MCF 10A (cell line): ENCODE measurements at regions not wholly inside any gene's neighbourhood (a gene's known extent, or its start where the extent isn't known, plus 50 kb on each side); places are given as distances from the start of the nearest gene placed in this dataset.

Source experiments
- BruUV-seq: library from RNA; stranded (reverse); fragments of 400-500 nt; replicated peaks from 2 replicates; lab custom pipeline; 2021; lab: Mats Ljungman, UMichigan
- CTCF ChIA-PET: fragments of 300-600 bp; sonication (Branson Sonifier 250); formaldehyde crosslinking; extraction: SDS; loops from one replicate; lab custom pipeline; 2021; ENCODE audit warnings: antibody characterized with exemption, inconsistent platforms; lab: Yijun Ruan, JAX
- POLR2A ChIA-PET: fragments of 300-600, 350-650 bp; sonication (Branson Sonifier 250); formaldehyde crosslinking; extraction: SDS; loops from one replicate; lab custom pipeline; 2020; ENCODE audit warnings: antibody characterized with exemption, inconsistent platforms; lab: Yijun Ruan, JAX
- DNase-seq: peaks from one replicate; pipeline ENCODE4 v3.0.0-alpha.2; 2018; ENCODE audit not compliant: unreplicated experiment
- H3K27ac Mint-ChIP-seq: one replicate; pipeline ENCODE4 v1.8.0; 2022; ENCODE audit warnings: mild to moderate bottlenecking, low read depth, mixed read lengths; ENCODE audit not compliant: unreplicated experiment
- H3K27me3 Mint-ChIP-seq: one replicate; pipeline ENCODE4 v1.8.0; 2022; ENCODE audit warnings: mixed read lengths; ENCODE audit not compliant: insufficient read depth, unreplicated experiment
- H3K36me3 Mint-ChIP-seq: one replicate; pipeline ENCODE4 v1.8.0; 2022; ENCODE audit warnings: mild to moderate bottlenecking, moderate library complexity, mixed read lengths; ENCODE audit not compliant: insufficient read depth, unreplicated experiment
- H3K4me1 Mint-ChIP-seq: one replicate; pipeline ENCODE4 v1.8.0; 2022; ENCODE audit warnings: mixed read lengths; ENCODE audit not compliant: insufficient read depth, unreplicated experiment
- H3K4me3 Mint-ChIP-seq: one replicate; pipeline ENCODE4 v1.8.0; 2022; ENCODE audit warnings: mild to moderate bottlenecking, moderate library complexity, mixed read lengths; ENCODE audit not compliant: unreplicated experiment
- H3K9me3 Mint-ChIP-seq: one replicate; pipeline ENCODE4 v1.8.0; 2022; ENCODE audit warnings: mixed read lengths; ENCODE audit not compliant: unreplicated experiment
- CTCF ChIP-seq: fragments of 200-600 bp; IDR thresholded peaks from one replicate; pipeline ENCODE4 v1.8.0; 2022; ENCODE audit warnings: antibody characterized with exemption, mild to moderate bottlenecking; ENCODE audit not compliant: unreplicated experiment
- intact Hi-C: fragments of 100-400 bp; cut with micrococcal nuclease; formaldehyde crosslinking; loops from 2 replicates; pipeline ENCODE4 v1.14.1; 2022

DNA sequence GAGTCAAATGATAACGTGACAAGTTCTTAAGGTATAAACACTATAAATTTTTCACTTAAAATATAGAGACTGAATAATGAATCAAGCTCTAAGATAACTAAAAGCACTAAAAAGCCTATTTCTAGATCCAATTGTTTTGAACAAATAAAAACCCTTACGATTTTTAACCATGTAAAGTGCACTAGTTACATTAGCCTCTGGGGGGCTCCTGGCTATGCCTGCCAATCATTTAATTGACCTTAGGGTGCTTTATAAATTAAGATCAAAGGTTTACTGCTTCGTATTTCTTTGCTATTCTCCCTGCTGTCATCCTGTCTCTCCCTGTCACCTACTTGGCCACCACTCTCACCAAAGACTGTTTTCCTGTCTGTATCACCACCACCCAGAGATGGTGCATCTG is 133.4 kb downstream of the ESM1 start:
- no peak for DNase-seq
- Mint-ChIP-seq H3K27ac (no peak overlapping the region), H3K4me3 (no peak overlapping the region), H3K27me3 (no peaks in the 10 kb centered on the region), H3K36me3 (no peaks in the 10 kb centered on the region), H3K9me3 (no peaks in the 10 kb centered on the region), H3K4me1 (no peaks in the 10 kb centered on the region)
- BruUV-seq = no TSS peak
- POLR2A ChIA-PET = interaction anchor here (0.7 to 1.3 kb wide), 6 partner anchors 15 to 348 kb away, joined by 3 to 4 read pairs (median 3); no protein-coding TSS in a partner anchor
- intact Hi-C loops = no loop called here
- no peak for TF ChIP-seq CTCF
- CTCF ChIA-PET = interaction anchor here (0.6 to 2.6 kb wide), 4 partner anchors 108 to 972 kb away, joined by 3 to 28 read pairs (median 4); partner anchors contain the start of gene SNX18

- POLR2A ChIA-PET = interaction anchor here (0.7 to 1.3 kb wide), 6 partner anchors 16 to 347 kb away, joined by 3 to 4 read pairs (median 3); no protein-coding TSS in a partner anchor
- no peaks in the 10 kb centered on the region for H3K36me3 Mint-ChIP-seq
- BruUV-seq = no TSS peak
Measured at GRCh38 chr5:54851449-54851848, 133.9 kb downstream of the ESM1 start.

DNA sequence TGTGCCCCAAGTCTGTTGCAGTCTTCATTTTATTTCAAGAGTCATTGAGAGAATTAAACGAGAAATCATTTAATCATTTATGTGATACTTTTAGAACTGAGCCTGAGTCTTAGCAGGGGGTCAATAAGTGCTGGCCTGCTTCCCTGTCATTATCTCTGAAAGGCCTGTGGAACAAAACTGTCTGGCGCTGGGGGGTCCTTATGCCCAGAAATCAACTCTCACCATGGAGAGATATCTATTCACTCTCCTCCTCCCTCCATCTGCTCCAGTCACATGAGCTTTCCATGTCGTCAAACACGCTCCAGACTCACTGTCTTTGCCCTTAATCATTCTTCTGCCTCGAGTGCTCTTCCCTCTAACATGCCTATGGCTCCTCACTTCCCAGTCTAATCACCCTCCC is 136.8 kb downstream of the ESM1 start:
- POLR2A ChIA-PET = interaction anchor here (1.3 kb wide), 1 partner anchor 331 kb away, joined by 4 read pairs; the partner anchor contains the start of gene SNX18
- no TSS peak for BruUV-seq

More at GRCh38 chr5:54851449-54851848, 133.9 kb downstream of the ESM1 start:
- no peak overlapping the region for H3K4me3 Mint-ChIP-seq
- intact Hi-C loops = no loop called here
- H3K27ac Mint-ChIP-seq = no peak overlapping the region
- no peak for DNase-seq
- no peaks in the 10 kb centered on the region for H3K4me1 Mint-ChIP-seq
- no peaks in the 10 kb centered on the region for H3K9me3 Mint-ChIP-seq
- TF ChIP-seq CTCF = no peak
- H3K27me3 Mint-ChIP-seq = no peaks in the 10 kb centered on the region
- CTCF ChIA-PET = interaction anchor here (0.6 to 2.6 kb wide), 5 partner anchors 44 to 971 kb away, joined by 3 to 28 read pairs (median 4); partner anchors contain the start of gene SNX18

More for the DNA sequence above, 136.8 kb downstream of the ESM1 start:
- Mint-ChIP-seq H3K9me3 (no peaks in the 10 kb centered on the region), H3K27ac (no peak overlapping the region), H3K4me1 (no peaks in the 10 kb centered on the region), H3K4me3 (no peak overlapping the region), H3K36me3 (no peaks in the 10 kb centered on the region), H3K27me3 (no peaks in the 10 kb centered on the region)
- intact Hi-C loops = loop anchor here (5.0 to 10.0 kb wide), 3 partner anchors 104 to 606 kb away; no protein-coding TSS in a partner anchor
- DNase-seq = no peak
- TF ChIP-seq CTCF = no peak
- CTCF ChIA-PET = interaction anchor here (0.7 to 1.3 kb wide), 6 partner anchors 19 to 359 kb away, joined by 3 to 4 read pairs (median 3); no protein-coding TSS in a partner anchor
